A549 (cell line): ENCODE measurements at regions not wholly inside any gene's neighbourhood (a gene's known extent, or its start where the extent isn't known, plus 50 kb on each side); places are given as distances from the start of the nearest gene placed in this dataset.

Experiments
- ATAC-seq, 2 experiments: fragments of 200-7000 bp in 1 of 2; fragments of >200 bp in 1 of 2; cut with Nextera tagmentation in 1 of 2; cut with Tn5 transposase in 1 of 2; 3 replicates each; pipeline versions ENCODE4 v1.8.0 to v1.9.1; 2018 to 2020; ENCODE audit warnings: mild to moderate bottlenecking in 1 of 2, moderate library complexity in 1 of 2
- CTCF ChIA-PET: fragments of 300-600 bp; sonication (Branson Sonifier 250); formaldehyde crosslinking; extraction: SDS; loops from one replicate; lab custom pipeline; 2021; ENCODE audit warnings: antibody characterized with exemption, inconsistent platforms; lab: Yijun Ruan, JAX
- POLR2A ChIA-PET: fragments of 350-600 bp; formaldehyde crosslinking; extraction: SDS; loops from one replicate; lab custom pipeline; 2021; ENCODE audit warnings: antibody characterized with exemption, inconsistent platforms; lab: Yijun Ruan, JAX
- DNase-seq, 2 experiments: peaks; one replicate each; pipeline versions ENCODE4 v3.0.0 to v3.0.0-alpha.2; 2011 to 2016; ENCODE audit warnings: low read depth in 1 of 2, low spot score in 1 of 2
- FAIRE-seq: peaks from 2 replicates; lab custom pipeline; 2011; peaks lifted over from hg19 to GRCh38; lab: Jason Lieb, UNC
- H3K27ac ChIP-seq, 2 experiments: fragments of >200 bp; sonication (Bioruptor Twin); formaldehyde crosslinking; 3 replicates each; pipeline ENCODE4 v1.5.1; 2016 to 2017
- H3K4me1 ChIP-seq: fragments of >200 bp; sonication (Bioruptor Twin); formaldehyde crosslinking; 3 replicates; pipeline ENCODE4 v1.6.1; 2016
- H3K4me2 ChIP-seq: fragments of >200 bp; sonication (Bioruptor Twin); formaldehyde crosslinking; 3 replicates; pipeline ENCODE4 v1.6.1; 2016
- H3K4me3 ChIP-seq: fragments of >200 bp; sonication (Bioruptor Twin); formaldehyde crosslinking; 3 replicates; pipeline ENCODE4 v1.5.1; 2016
- H3K9me3 ChIP-seq: fragments of >200 bp; sonication (Bioruptor Twin); formaldehyde crosslinking; 3 replicates; pipeline ENCODE4 v1.6.1; 2016
- ATOH8 ChIP-seq: fragments of 250-450 bp; sonication (Bioruptor Pico); IDR thresholded peaks from 2 replicates; pipeline ENCODE4 v1.5.0; 2020; ENCODE audit warnings: low read depth, mild to moderate bottlenecking, moderate library complexity
- BCL3 ChIP-seq: fragments of >200 bp; sonication (Bioruptor Twin); formaldehyde crosslinking; IDR thresholded peaks from 3 replicates; pipeline ENCODE4 v1.6.1; 2016
- BHLHE40 ChIP-seq: IDR thresholded peaks from 2 replicates; pipeline ENCODE4 v1.6.1; 2012; ENCODE audit warnings: low read depth, low read length, inconsistent platforms
- CHD4 ChIP-seq: fragments of 200-600 bp; sonication (generic); IDR thresholded peaks from 2 replicates; pipeline ENCODE4 v1.6.1; 2016; ENCODE audit warnings: antibody characterized with exemption, mild to moderate bottlenecking, borderline replicate concordance
- CTCF ChIP-seq: fragments of >200 bp; sonication (Bioruptor Twin); formaldehyde crosslinking; IDR thresholded peaks from 3 replicates; pipeline ENCODE4 v1.5.1; 2016
- E2F6 ChIP-seq: IDR thresholded peaks from 2 replicates; pipeline ENCODE4 v1.6.1; 2012; ENCODE audit warnings: low read depth, borderline replicate concordance
- EHMT2 ChIP-seq: fragments of 200-600 bp; sonication (generic); IDR thresholded peaks from 2 replicates; pipeline ENCODE4 v1.6.1; 2016; ENCODE audit warnings: antibody characterized with exemption, low read depth, mild to moderate bottlenecking, moderate library complexity
- ELK1 ChIP-seq: fragments of 150-350 bp; IDR thresholded peaks from 2 replicates; pipeline ENCODE4 v1.6.1; 2014; ENCODE audit warnings: low read depth, mild to moderate bottlenecking, low read length
- ESRRA ChIP-seq: fragments of 150-350 bp; IDR thresholded peaks from 2 replicates; pipeline ENCODE4 v1.6.1; 2014; ENCODE audit warnings: mild to moderate bottlenecking, low read length, borderline replicate concordance
- FOSB ChIP-seq: fragments of 250-450 bp; sonication (Bioruptor Pico); IDR thresholded peaks from 2 replicates; pipeline ENCODE4 v1.5.0; 2020; ENCODE audit warnings: mild to moderate bottlenecking, moderate library complexity
- FOSL2 ChIP-seq, 2 experiments: fragments of 450-650 bp in 1 of 2; fragments of >200 bp in 1 of 2; sonication (Bioruptor Twin) in 1 of 2; formaldehyde crosslinking; IDR thresholded peaks; 2 replicates each; pipeline versions ENCODE4 v1.5.0 to v1.6.1; 2016 to 2020; ENCODE audit warnings: mild to moderate bottlenecking in 1 of 2, moderate library complexity in 1 of 2
- GATA3 ChIP-seq: IDR thresholded peaks from 2 replicates; pipeline ENCODE4 v1.6.1; 2012; ENCODE audit warnings: borderline replicate concordance
- HEYL ChIP-seq: fragments of 250-450 bp; sonication (Bioruptor Pico); IDR thresholded peaks from 2 replicates; pipeline ENCODE4 v1.8.0; 2021; ENCODE audit warnings: mild to moderate bottlenecking, moderate library complexity
- HOXB5 ChIP-seq: fragments of 250-450 bp; sonication (Bioruptor Pico); IDR thresholded peaks from 2 replicates; pipeline ENCODE4 v1.5.0; 2020; ENCODE audit warnings: mild to moderate bottlenecking, moderate library complexity
- JUNB ChIP-seq: fragments of >200 bp; sonication (Bioruptor Twin); formaldehyde crosslinking; IDR thresholded peaks from 2 replicates; pipeline ENCODE4 v1.6.1; 2016
- MAX ChIP-seq: IDR thresholded peaks from 2 replicates; pipeline ENCODE4 v1.6.1; 2012
- POLR2A ChIP-seq: IDR thresholded peaks from 2 replicates; pipeline ENCODE4 v1.6.1; 2012; ENCODE audit warnings: mild to moderate bottlenecking, low read length
- RCOR1 ChIP-seq: fragments of 150-350 bp; IDR thresholded peaks from 2 replicates; pipeline ENCODE4 v1.6.1; 2014; ENCODE audit warnings: antibody characterized with exemption, low read length, low read depth
- SREBF2 ChIP-seq: fragments of 450-650 bp; IDR thresholded peaks from 2 replicates; pipeline ENCODE4 v1.6.1; 2014; ENCODE audit warnings: mild to moderate bottlenecking, moderate library complexity
- TFCP2L1 ChIP-seq: fragments of 250-450 bp; sonication (Bioruptor Pico); IDR thresholded peaks from 2 replicates; pipeline ENCODE4 v1.5.0; 2021; ENCODE audit warnings: mild to moderate bottlenecking
- USF2 ChIP-seq: fragments of 450-650 bp; IDR thresholded peaks from 2 replicates; pipeline ENCODE4 v1.6.1; 2014; ENCODE audit warnings: antibody characterized with exemption
- ZC3H11A ChIP-seq: fragments of 450-650 bp; IDR thresholded peaks from 2 replicates; pipeline ENCODE4 v1.6.1; 2014; ENCODE audit warnings: antibody characterized with exemption, mild to moderate bottlenecking
- ZFP36 ChIP-seq: fragments of 450-650 bp; IDR thresholded peaks from 2 replicates; pipeline ENCODE4 v1.6.1; 2014; ENCODE audit warnings: borderline replicate concordance; ENCODE audit not compliant: partially characterized antibody
- WGBS: methylation state at CpG from one replicate; pipeline ENCODE4 v1.1.6; 2017; ENCODE audit errors: missing lambda C conversion rate; 5-methylcytosine and 5-hydroxymethylcytosine counted together

- 14% methylated on average over 6 of the region's 6 CpGs for WGBS
- no peaks in the 10 kb centered on the region; the same call in 2 of the 3 replicates for H3K9me3 ChIP-seq
- ATAC-seq (no peak), DNase-seq (no peak)
- no peak for TF ChIP-seq ZC3H11A
- no peak for TF ChIP-seq SREBF2
- TF ChIP-seq HEYL (CRISPR knock-in tag) = no peak
- TF ChIP-seq GATA3 = no peak
- TF ChIP-seq EHMT2 = no peak
- no peak for TF ChIP-seq ATOH8
- TF ChIP-seq ELK1 = no peak
- no peak for TF ChIP-seq BHLHE40
- TF ChIP-seq MAX = no peak
- TF ChIP-seq CTCF = no peak
- no peak for TF ChIP-seq JUNB
- no peak for TF ChIP-seq TFCP2L1 (CRISPR knock-in tag)
- TF ChIP-seq POLR2A = no peak
- no peak for TF ChIP-seq E2F6
- no peak for TF ChIP-seq USF2
- TF ChIP-seq CHD4 = no peak
- no peak for TF ChIP-seq BCL3
- no peak for TF ChIP-seq HOXB5 (CRISPR knock-in tag)
- no peak for TF ChIP-seq FOSL2 (IDR thresholded peaks at IDR 0.05)
- no peak for TF ChIP-seq FOSL2 (CRISPR knock-in tag; IDR thresholded peaks at IDR 0.05)
- TF ChIP-seq ZFP36 = no peak
- TF ChIP-seq, all 56 proteins: peak for 0
- H3K4me1 ChIP-seq = no peaks in the 10 kb centered on the region
- H3K4me2 ChIP-seq = no peak overlapping the region
- no peak overlapping the region for H3K4me3 ChIP-seq
- POLR2A ChIA-PET = no interaction called here
- no peak overlapping the region for H3K27ac ChIP-seq
- FAIRE-seq = no peak
- CTCF ChIA-PET = no interaction called here
Observed at GRCh38 chr10:121355161-121355560, 243.1 kb downstream of the FGFR2 start.

- Histone ChIP-seq H3K9me3 (no peaks in the 10 kb centered on the region; the same call in 2 of the 3 replicates), H3K27ac (no peak overlapping the region), H3K4me1 (no peaks in the 10 kb centered on the region), H3K4me3 (no peak overlapping the region), H3K4me2 (no peak overlapping the region)
- no peak for TF ChIP-seq FOSB (CRISPR knock-in tag)
- no peak for TF ChIP-seq JUNB
- no peak for TF ChIP-seq BHLHE40
- TF ChIP-seq RCOR1 = no peak
- no peak for TF ChIP-seq ELK1
- no peak for TF ChIP-seq ESRRA
- ATAC-seq = no peak
- WGBS = 26% methylated on average over 2 of the region's 2 CpGs
- POLR2A ChIA-PET = no interaction called here
- no peak for DNase-seq
- CTCF ChIA-PET = no interaction called here
- no peak for FAIRE-seq
Observed at GRCh38 chr10:121356183-121356582, 242.1 kb downstream of the FGFR2 start.
